ENCODE measurements at regions not wholly inside any gene's neighbourhood (a gene's known extent, or its start where the extent isn't known, plus 50 kb on each side); places are given as distances from the start of the nearest gene placed in this dataset.

DNA sequence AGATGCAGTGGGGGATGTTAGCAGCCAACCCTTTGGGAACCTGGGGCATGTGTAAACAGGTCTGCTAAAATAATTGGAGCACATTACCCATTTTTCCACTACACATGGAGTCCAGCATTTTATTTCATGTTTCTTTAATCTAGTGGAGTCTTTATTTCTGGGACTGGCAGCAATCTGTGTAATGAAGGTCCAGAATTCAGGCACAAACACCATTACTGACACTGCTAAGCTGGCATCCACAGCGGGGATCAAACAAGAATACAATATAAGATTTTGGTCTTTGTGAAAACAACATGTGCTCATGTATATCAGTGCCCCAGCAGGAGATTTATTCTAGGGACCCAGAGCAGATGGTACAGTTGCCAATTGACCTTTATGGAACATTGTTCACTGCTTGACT, 1587.0 kb upstream of the PRR20A start (continued):
- TF ChIP-seq, protein P1, sequence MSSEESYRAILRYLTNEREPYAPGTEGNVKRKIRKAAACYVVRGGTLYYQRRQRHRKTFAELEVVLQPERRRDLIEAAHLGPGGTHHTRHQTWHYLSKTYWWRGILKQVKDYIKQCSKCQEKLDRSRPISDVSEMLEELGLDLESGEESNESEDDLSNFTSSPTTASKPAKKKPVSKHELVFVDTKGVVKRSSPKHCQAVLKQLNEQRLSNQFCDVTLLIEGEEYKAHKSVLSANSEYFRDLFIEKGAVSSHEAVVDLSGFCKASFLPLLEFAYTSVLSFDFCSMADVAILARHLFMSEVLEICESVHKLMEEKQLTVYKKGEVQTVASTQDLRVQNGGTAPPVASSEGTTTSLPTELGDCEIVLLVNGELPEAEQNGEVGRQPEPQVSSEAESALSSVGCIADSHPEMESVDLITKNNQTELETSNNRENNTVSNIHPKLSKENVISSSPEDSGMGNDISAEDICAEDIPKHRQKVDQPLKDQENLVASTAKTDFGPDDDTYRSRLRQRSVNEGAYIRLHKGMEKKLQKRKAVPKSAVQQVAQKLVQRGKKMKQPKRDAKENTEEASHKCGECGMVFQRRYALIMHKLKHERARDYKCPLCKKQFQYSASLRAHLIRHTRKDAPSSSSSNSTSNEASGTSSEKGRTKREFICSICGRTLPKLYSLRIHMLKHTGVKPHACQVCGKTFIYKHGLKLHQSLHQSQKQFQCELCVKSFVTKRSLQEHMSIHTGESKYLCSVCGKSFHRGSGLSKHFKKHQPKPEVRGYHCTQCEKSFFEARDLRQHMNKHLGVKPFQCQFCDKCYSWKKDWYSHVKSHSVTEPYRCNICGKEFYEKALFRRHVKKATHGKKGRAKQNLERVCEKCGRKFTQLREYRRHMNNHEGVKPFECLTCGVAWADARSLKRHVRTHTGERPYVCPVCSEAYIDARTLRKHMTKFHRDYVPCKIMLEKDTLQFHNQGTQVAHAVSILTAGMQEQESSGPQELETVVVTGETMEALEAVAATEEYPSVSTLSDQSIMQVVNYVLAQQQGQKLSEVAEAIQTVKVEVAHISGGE (tag by site-specific recombination; conservative IDR thresholded peaks at IDR 0.05; ENCODE audit: low read depth), result no peak
- TF ChIP-seq ZNF184 (tag by site-specific recombination; IDR thresholded peaks at IDR 0.05), result no peak
- TF ChIP-seq ZNF76 (tag by site-specific recombination; IDR thresholded peaks at IDR 0.05; ENCODE audit: borderline replicate concordance, low read depth), result no peak
- no peak for TF ChIP-seq PBX3 (CRISPR knock-in tag; IDR thresholded peaks at IDR 0.05)
- TF ChIP-seq ZNF23 (tag by site-specific recombination; IDR thresholded peaks at IDR 0.05; ENCODE audit: borderline replicate concordance), result no peak
- TF ChIP-seq SETDB1 (IDR thresholded peaks at IDR 0.05; ENCODE audit: insufficient read length, low read length), result no peak
- TF ChIP-seq ZNF423 (tag by site-specific recombination; IDR thresholded peaks at IDR 0.05), result no peak
- TF ChIP-seq ZNF776 (tag by site-specific recombination; IDR thresholded peaks at IDR 0.05; ENCODE audit: borderline replicate concordance), result no peak
- no peak for TF ChIP-seq ZBTB1 (tag by site-specific recombination; IDR thresholded peaks at IDR 0.05)
- no peak for TF ChIP-seq YY2 (tag by site-specific recombination; IDR thresholded peaks at IDR 0.05)
- TF ChIP-seq ZBTB44 (tag by site-specific recombination; IDR thresholded peaks at IDR 0.05), result no peak
- no peak for TF ChIP-seq ZNF239 (tag by site-specific recombination; IDR thresholded peaks at IDR 0.05)

DNA sequence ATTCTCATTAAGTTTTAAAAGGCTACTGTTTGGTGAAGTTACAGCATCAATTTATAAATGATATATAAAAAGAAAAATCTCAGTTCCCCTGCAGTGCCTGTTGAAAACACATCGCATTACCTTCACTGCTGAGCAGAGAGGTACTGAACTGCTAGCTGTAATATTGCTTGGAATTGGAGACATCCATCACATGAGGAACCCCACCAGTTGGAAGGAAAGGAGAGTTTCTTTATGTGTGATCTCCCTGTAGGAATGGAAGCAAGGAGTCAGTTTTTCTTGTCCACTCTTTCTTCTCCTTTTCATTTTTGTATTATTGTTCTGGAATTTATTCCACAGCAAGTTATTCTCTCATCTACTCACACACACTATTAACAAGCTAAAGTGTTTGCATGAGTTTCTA, 1586.0 kb upstream of the PRR20A start:
- Histone ChIP-seq H3K36me3 (ENCODE audit: control insufficient read depth in 2 of 2, insufficient read depth in 1 of 2, low read length in 2 of 2) (no peaks in the 10 kb centered on the region), H3K9me3 (ENCODE audit: control insufficient read depth, insufficient read depth, low read depth, low read length) (no peaks in the 10 kb centered on the region), H3K4me1 (ENCODE audit: control insufficient read depth, insufficient read depth, low read length) (no peaks in the 10 kb centered on the region), H3K27ac (ENCODE audit: extremely low read depth, low read depth, low read length) (no peak overlapping the region), H3K4me3 (ENCODE audit: low read depth, low read length) (no peak overlapping the region)
- POLR2A ChIA-PET, result no interaction called here
- CTCF ChIA-PET, result no interaction called here
- TF ChIP-seq ZNF362 (tag by site-specific recombination; IDR thresholded peaks at IDR 0.05), result no peak
- TF ChIP-seq PRDM2 (tag by site-specific recombination; IDR thresholded peaks at IDR 0.05; ENCODE audit: borderline replicate concordance), result no peak
- TF ChIP-seq ELK4 (IDR thresholded peaks at IDR 0.05; ENCODE audit: borderline replicate concordance, low read depth, low read length), result no peak
- TF ChIP-seq MYNN (tag by site-specific recombination; IDR thresholded peaks at IDR 0.05; ENCODE audit: borderline replicate concordance), result no peak
- TF ChIP-seq ZBTB8A (tag by site-specific recombination; IDR thresholded peaks at IDR 0.05), result no peak
- no peak for TF ChIP-seq ZNF510 (tag by site-specific recombination; IDR thresholded peaks at IDR 0.05; ENCODE audit: insufficient replicate concordance)
- no peak for TF ChIP-seq ZNF560 (tag by site-specific recombination; IDR thresholded peaks at IDR 0.05; ENCODE audit: borderline replicate concordance)
- no peak for TF ChIP-seq ZXDB (tag by site-specific recombination; IDR thresholded peaks at IDR 0.05)
- TF ChIP-seq KLF8 (tag by site-specific recombination; IDR thresholded peaks at IDR 0.05), result no peak
- TF ChIP-seq ZNF146 (tag by site-specific recombination; IDR thresholded peaks at IDR 0.05), result no peak
- TF ChIP-seq ZNF433 (tag by site-specific recombination; IDR thresholded peaks at IDR 0.05; ENCODE audit: low read depth), result no peak
